ENCODE measurements at regions not wholly inside any gene's neighbourhood (a gene's known extent, or its start where the extent isn't known, plus 50 kb on each side); places are given as distances from the start of the nearest gene placed in this dataset.
"Not testable (repeated sequence)": the region's sequence is repeated elsewhere in the genome, so short reads cannot be mapped to it uniquely, and the experiment has no call there.

GRCh38 chr5:99900302-99900852 is 634.8 kb upstream of the FAM174A start:
- DNase-seq (ENCODE audit: low spot score) = peak; percentile 20

- DNase-seq (ENCODE audit: low spot score) = no peak
Measured at GRCh38 chr5:99879791-99880511, 655.2 kb upstream of the FAM174A start.

GRCh38 chr5:99878830-99879229 is 656.3 kb upstream of the FAM174A start:
- no peak for DNase-seq (ENCODE audit: low spot score)

- no peak for DNase-seq (ENCODE audit: low spot score)
Measured at GRCh38 chr5:99866740-99867139, 668.4 kb upstream of the FAM174A start.

- DNase-seq (ENCODE audit: low spot score) = no peak
Measured at GRCh38 chr5:99865159-99865558, 670.0 kb upstream of the FAM174A start.

GRCh38 chr5:99835791-99836190 is 699.4 kb upstream of the FAM174A start:
- DNase-seq (ENCODE audit: low spot score) = no peak

- no peak for DNase-seq (ENCODE audit: low spot score)
Measured at GRCh38 chr5:99827136-99827535, 708.0 kb upstream of the FAM174A start.

GRCh38 chr5:99817796-99818195 is 717.4 kb upstream of the FAM174A start:
- DNase-seq (ENCODE audit: low spot score) = no peak

GRCh38 chr5:99814321-99815063 is 720.7 kb upstream of the FAM174A start:
- DNase-seq (ENCODE audit: low spot score) = no peak

GRCh38 chr5:99808657-99809230 is 726.4 kb upstream of the FAM174A start:
- DNase-seq (ENCODE audit: low spot score) = no peak

GRCh38 chr5:99807346-99807745 is 727.8 kb upstream of the FAM174A start:
- no peak for DNase-seq (ENCODE audit: low spot score)

GRCh38 chr5:99795031-99795430 is 740.1 kb upstream of the FAM174A start:
- no peak for DNase-seq (ENCODE audit: low spot score)

GRCh38 chr5:99788482-99788881 is 746.7 kb upstream of the FAM174A start:
- DNase-seq (ENCODE audit: low spot score) = no peak

GRCh38 chr5:99775189-99775588 is 760.0 kb upstream of the FAM174A start:
- no peak for DNase-seq (ENCODE audit: low spot score)

- no peak for DNase-seq (ENCODE audit: low spot score)
Measured at GRCh38 chr5:99773290-99773689, 761.9 kb upstream of the FAM174A start.

GRCh38 chr5:99771296-99771695 is 763.9 kb upstream of the FAM174A start:
- DNase-seq (ENCODE audit: low spot score) = no peak

GRCh38 chr5:99765011-99765410 is 770.2 kb upstream of the FAM174A start:
- no peak for DNase-seq (ENCODE audit: low spot score)

- DNase-seq (ENCODE audit: low spot score) = no peak
Measured at GRCh38 chr5:99763021-99763774, 772.0 kb upstream of the FAM174A start.

- DNase-seq (ENCODE audit: low spot score) = no peak
Measured at GRCh38 chr5:99747342-99747741, 787.8 kb upstream of the FAM174A start.

- not testable (repeated sequence) for DNase-seq (ENCODE audit: low spot score)
Measured at GRCh38 chr5:99733146-99733545, 802.0 kb upstream of the FAM174A start.

- not testable (repeated sequence) for DNase-seq (ENCODE audit: low spot score)
Measured at GRCh38 chr5:99730653-99731052, 801.8 kb upstream of the CHD1 start.

GRCh38 chr5:99724732-99725290 is 796.0 kb upstream of the CHD1 start:
- DNase-seq (ENCODE audit: low spot score) = no peak
